GM10266 (cell line): ENCODE measurements at regions not wholly inside any gene's neighbourhood (a gene's known extent, or its start where the extent isn't known, plus 50 kb on each side); places are given as distances from the start of the nearest gene placed in this dataset.
"Not testable (repeated sequence)": the region's sequence is repeated elsewhere in the genome, so short reads cannot be mapped to it uniquely, and the experiment has no call there.

Experiments
- DNase-seq: peaks from one replicate; pipeline ENCODE4 v3.0.0; 2012; ENCODE audit errors: extremely low spot score
- TF ChIP-seq, protein P1 (sequence below): IDR thresholded peaks from 2 replicates; pipeline ENCODE4 v1.5.1; 2012; ENCODE audit warnings: mild to moderate bottlenecking, low read depth; ENCODE audit not compliant: control insufficient read depth, insufficient read depth; ENCODE audit errors: missing control alignments

GRCh38 chr17:71869841-71870545 lies 250.8 kb upstream of the SOX9 start:
- TF ChIP-seq, protein P1, sequence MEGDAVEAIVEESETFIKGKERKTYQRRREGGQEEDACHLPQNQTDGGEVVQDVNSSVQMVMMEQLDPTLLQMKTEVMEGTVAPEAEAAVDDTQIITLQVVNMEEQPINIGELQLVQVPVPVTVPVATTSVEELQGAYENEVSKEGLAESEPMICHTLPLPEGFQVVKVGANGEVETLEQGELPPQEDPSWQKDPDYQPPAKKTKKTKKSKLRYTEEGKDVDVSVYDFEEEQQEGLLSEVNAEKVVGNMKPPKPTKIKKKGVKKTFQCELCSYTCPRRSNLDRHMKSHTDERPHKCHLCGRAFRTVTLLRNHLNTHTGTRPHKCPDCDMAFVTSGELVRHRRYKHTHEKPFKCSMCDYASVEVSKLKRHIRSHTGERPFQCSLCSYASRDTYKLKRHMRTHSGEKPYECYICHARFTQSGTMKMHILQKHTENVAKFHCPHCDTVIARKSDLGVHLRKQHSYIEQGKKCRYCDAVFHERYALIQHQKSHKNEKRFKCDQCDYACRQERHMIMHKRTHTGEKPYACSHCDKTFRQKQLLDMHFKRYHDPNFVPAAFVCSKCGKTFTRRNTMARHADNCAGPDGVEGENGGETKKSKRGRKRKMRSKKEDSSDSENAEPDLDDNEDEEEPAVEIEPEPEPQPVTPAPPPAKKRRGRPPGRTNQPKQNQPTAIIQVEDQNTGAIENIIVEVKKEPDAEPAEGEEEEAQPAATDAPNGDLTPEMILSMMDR, result no peak
- DNase-seq, result no peak

DNA sequence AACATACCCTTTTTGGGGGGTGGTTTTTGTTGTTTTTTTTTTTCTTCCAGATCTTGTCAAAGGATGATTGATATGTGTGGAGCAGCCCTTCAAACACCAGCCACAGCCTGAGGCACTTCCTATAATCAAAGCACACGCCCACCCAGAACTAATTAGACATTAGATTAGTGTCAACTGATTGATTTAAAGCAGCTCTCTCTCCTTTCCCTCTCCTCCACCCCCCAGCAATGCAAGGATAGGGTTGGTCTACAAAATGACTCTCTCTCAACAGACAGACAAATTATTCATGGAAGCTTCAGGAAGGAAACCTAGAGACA lies 250.3 kb upstream of the SOX9 start:
- no peak for DNase-seq
- TF ChIP-seq, protein P1, result no peak

DNA sequence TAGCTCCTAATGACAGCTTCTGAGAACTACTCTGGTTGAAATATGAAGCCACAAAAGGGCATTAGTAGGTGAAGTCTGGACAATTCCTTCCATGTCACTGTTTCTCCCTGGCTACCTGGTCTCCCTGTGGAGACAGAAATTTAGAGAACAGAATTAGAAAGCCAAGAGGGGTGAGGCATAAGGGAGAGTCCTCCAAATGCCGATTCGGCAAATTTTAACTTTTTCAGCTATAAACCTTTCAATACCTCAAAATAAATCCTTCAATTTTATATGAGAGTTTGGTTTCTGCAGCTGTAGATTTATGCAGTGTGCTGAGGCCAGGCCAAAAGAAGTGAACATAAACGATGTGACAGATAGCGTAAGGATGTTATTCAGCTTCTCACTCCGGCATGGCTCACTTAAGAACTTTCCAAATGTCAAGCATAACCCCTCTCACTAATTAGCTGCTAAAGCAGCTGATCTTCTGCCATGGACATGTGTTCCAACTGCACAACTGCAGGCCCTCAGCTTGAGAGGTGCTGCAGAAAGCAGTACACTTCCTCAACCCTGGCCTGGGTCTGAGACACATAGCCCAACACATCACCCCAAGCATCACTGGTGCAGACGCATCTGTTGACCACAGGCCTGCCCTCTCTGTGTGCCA lies 247.9 kb upstream of the SOX9 start:
- TF ChIP-seq, protein P1, result no peak
- no peak for DNase-seq

GRCh38 chr17:71874773-71875172 lies 246.0 kb upstream of the SOX9 start:
- not testable (repeated sequence) for DNase-seq

- DNase-seq, result no peak
Observed at GRCh38 chr17:71878271-71878670, 242.5 kb upstream of the SOX9 start.

GRCh38 chr17:71878998-71879397 lies 241.8 kb upstream of the SOX9 start:
- DNase-seq, result no peak
- TF ChIP-seq, protein P1, result no peak

More at GRCh38 chr17:71878271-71878670, 242.5 kb upstream of the SOX9 start:
- TF ChIP-seq, protein P1, result no peak

GRCh38 chr17:71881041-71881440 lies 239.8 kb upstream of the SOX9 start:
- no peak for DNase-seq
- TF ChIP-seq, protein P1, result no peak
